GM23338 (cell line): ENCODE measurements at regions not wholly inside any gene's neighbourhood (a gene's known extent, or its start where the extent isn't known, plus 50 kb on each side); places are given as distances from the start of the nearest gene placed in this dataset.

Source experiments
- ATAC-seq: fragments of 200-7000 bp; cut with Tn5 transposase; 3 replicates; pipeline ENCODE4 v1.9.1; 2020
- DNase-seq: peaks from one replicate; pipeline ENCODE4 v3.0.0-alpha.2; 2015; ENCODE audit warnings: low spot score
- H2AFZ ChIP-seq: fragments of 200-600 bp; sonication (generic); 2 replicates; pipeline ENCODE4 v1.8.0; 2016; ENCODE audit warnings: antibody characterized with exemption, mild to moderate bottlenecking, moderate library complexity
- H3F3A ChIP-seq: fragments of 200-600 bp; sonication (generic); replicated peaks from 2 replicates; pipeline ENCODE4 v1.8.0; 2017; ENCODE audit warnings: antibody characterized with exemption, mixed run types, low read depth
- H3K27ac ChIP-seq: fragments of 200-600 bp; sonication (generic); 2 replicates; pipeline ENCODE4 v1.6.1; 2016; ENCODE audit warnings: low read depth
- H3K27me3 ChIP-seq: fragments of 200-600 bp; sonication (generic); 2 replicates; pipeline ENCODE4 v1.8.0; 2016; ENCODE audit warnings: mild to moderate bottlenecking, mixed run types, moderate library complexity; ENCODE audit not compliant: insufficient read depth
- H3K36me3 ChIP-seq: fragments of 200-600 bp; sonication (generic); 2 replicates; pipeline ENCODE4 v1.8.0; 2016; ENCODE audit warnings: mild to moderate bottlenecking; ENCODE audit not compliant: insufficient read depth
- H3K4me1 ChIP-seq: fragments of 200-600 bp; sonication (generic); 2 replicates; pipeline ENCODE4 v1.8.0; 2016; ENCODE audit warnings: mild to moderate bottlenecking, moderate library complexity; ENCODE audit not compliant: insufficient read depth
- H3K4me2 ChIP-seq: fragments of 200-600 bp; sonication (generic); 2 replicates; pipeline ENCODE4 v1.7.1; 2017; ENCODE audit warnings: mixed run types
- H3K4me3 ChIP-seq: fragments of 200-600 bp; sonication (generic); 2 replicates; pipeline ENCODE4 v1.6.1; 2016; ENCODE audit warnings: mixed run types
- H3K79me2 ChIP-seq: fragments of 200-600 bp; sonication (generic); replicated peaks from 2 replicates; pipeline ENCODE4 v1.8.0; 2017; ENCODE audit warnings: mild to moderate bottlenecking; ENCODE audit not compliant: insufficient read depth
- H3K9me2 ChIP-seq: fragments of 200-600 bp; sonication (generic); 2 replicates; pipeline ENCODE4 v1.8.0; 2017; ENCODE audit not compliant: insufficient read depth
- H4K20me1 ChIP-seq: fragments of 200-600 bp; sonication (generic); replicated peaks from 2 replicates; pipeline ENCODE4 v1.8.0; 2017; ENCODE audit warnings: mild to moderate bottlenecking; ENCODE audit not compliant: insufficient read depth
- H3K27ac Mint-ChIP-seq: 2 replicates; pipeline ENCODE4 v1.8.0; 2020; ENCODE audit warnings: inconsistent platforms, mild to moderate bottlenecking, moderate library complexity, mixed read lengths
- H3K27me3 Mint-ChIP-seq: 3 replicates; pipeline ENCODE4 v1.8.0; 2022; ENCODE audit warnings: low read depth, mild to moderate bottlenecking, moderate library complexity, mixed read lengths, inconsistent platforms; ENCODE audit not compliant: insufficient read depth, poor library complexity
- H3K36me3 Mint-ChIP-seq: 3 replicates; pipeline ENCODE4 v1.8.0; 2021; ENCODE audit warnings: low read depth, mild to moderate bottlenecking, inconsistent platforms, moderate library complexity, mixed read lengths
- H3K4me1 Mint-ChIP-seq: 3 replicates; pipeline ENCODE4 v1.8.0; 2020; ENCODE audit warnings: mild to moderate bottlenecking, inconsistent platforms, mixed read lengths
- H3K4me3 Mint-ChIP-seq: 3 replicates; pipeline ENCODE4 v1.8.0; 2021; ENCODE audit warnings: moderate library complexity, mild to moderate bottlenecking, inconsistent platforms, mixed read lengths
- H3K9me3 Mint-ChIP-seq: 3 replicates; pipeline ENCODE4 v1.8.0; 2020; ENCODE audit warnings: moderate library complexity, mild to moderate bottlenecking, inconsistent platforms, mixed read lengths
- CREB1 ChIP-seq: fragments of 250-450 bp; sonication (Bioruptor Pico); IDR thresholded peaks from 2 replicates; pipeline ENCODE4 v1.5.0; 2020; ENCODE audit warnings: low read depth, mild to moderate bottlenecking, moderate library complexity
- CTCF ChIP-seq, 2 experiments: fragments of 200-600 bp in 1 of 2; sonication (generic) in 1 of 2; conservative IDR thresholded peaks; 2 replicates each; pipeline versions ENCODE4 v1.5.1 to v1.6.1; 2016 to 2017; ENCODE audit warnings: antibody characterized with exemption in 2 of 2, low read depth in 2 of 2, mild to moderate bottlenecking in 2 of 2, moderate library complexity in 1 of 2
- ETS1 ChIP-seq: IDR thresholded peaks from 2 replicates; pipeline ENCODE4 v1.6.1; 2016; ENCODE audit warnings: antibody characterized with exemption
- EZH2 ChIP-seq: fragments of 200-600 bp; sonication (generic); IDR thresholded peaks from one replicate; pipeline ENCODE4 v1.8.0; 2017; ENCODE audit warnings: antibody characterized with exemption, mild to moderate bottlenecking, low read depth; ENCODE audit not compliant: unreplicated experiment
- EZH2phosphoT487 ChIP-seq: fragments of 200-600 bp; sonication (generic); IDR thresholded peaks from one replicate; pipeline ENCODE4 v1.8.1; 2018; ENCODE audit warnings: antibody characterized with exemption; ENCODE audit not compliant: unreplicated experiment
- JUNB ChIP-seq: IDR thresholded peaks from one replicate; pipeline ENCODE4 v1.6.1; 2016; ENCODE audit warnings: antibody characterized with exemption; ENCODE audit not compliant: unreplicated experiment
- NANOG ChIP-seq: IDR thresholded peaks from 2 replicates; pipeline ENCODE4 v1.6.1; 2016; ENCODE audit warnings: antibody characterized with exemption, borderline replicate concordance
- POLR2AphosphoS5 ChIP-seq: IDR thresholded peaks from 2 replicates; pipeline ENCODE4 v1.6.1; 2016; ENCODE audit warnings: antibody characterized with exemption, low read depth
- REST ChIP-seq: IDR thresholded peaks from one replicate; pipeline ENCODE4 v1.6.1; 2018; ENCODE audit warnings: antibody characterized with exemption; ENCODE audit not compliant: unreplicated experiment
- STAT1 ChIP-seq: IDR thresholded peaks from one replicate; pipeline ENCODE4 v1.6.1; 2016; ENCODE audit warnings: antibody characterized with exemption; ENCODE audit not compliant: unreplicated experiment
- ZNF114 ChIP-seq: fragments of 250-450 bp; sonication (Bioruptor Pico); IDR thresholded peaks from 2 replicates; pipeline ENCODE4 v1.5.0; 2020; ENCODE audit warnings: mild to moderate bottlenecking, moderate library complexity
- ZNF331 ChIP-seq: fragments of 250-450 bp; sonication (Bioruptor Pico); IDR thresholded peaks from 2 replicates; pipeline ENCODE4 v1.5.0; 2020; ENCODE audit warnings: low read depth, mild to moderate bottlenecking, moderate library complexity
- ZNF462 ChIP-seq: fragments of 250-450 bp; sonication (Bioruptor Pico); IDR thresholded peaks from 2 replicates; pipeline ENCODE4 v1.5.0; 2020; ENCODE audit warnings: mild to moderate bottlenecking, moderate library complexity

- no peaks in the 10 kb centered on the region for H4K20me1 ChIP-seq
- DNase-seq (no peak), ATAC-seq (no peak)
- no peak overlapping the region for H3K27ac Mint-ChIP-seq
- no peaks in the 10 kb centered on the region for H3K36me3 Mint-ChIP-seq
- no peak overlapping the region for H3K27ac ChIP-seq
- no peak overlapping the region for H3K4me2 ChIP-seq
- no peak for TF ChIP-seq EZH2phosphoT487
- TF ChIP-seq STAT1, result no peak
- TF ChIP-seq ZNF114 (CRISPR knock-in tag), result no peak
- TF ChIP-seq NANOG, result no peak
- no peak for TF ChIP-seq CREB1 (CRISPR knock-in tag)
- no peak for TF ChIP-seq ZNF331 (CRISPR knock-in tag)
- TF ChIP-seq ETS1, result no peak
- TF ChIP-seq EZH2, result no peak
- TF ChIP-seq CTCF (conservative IDR thresholded peaks at IDR 0.05; ENCODE audit: low read depth in 2 of 2), result no peak
- TF ChIP-seq POLR2AphosphoS5, result no peak
- no peak for TF ChIP-seq JUNB
- no peak for TF ChIP-seq REST
- TF ChIP-seq ZNF462 (CRISPR knock-in tag), result no peak
- no peaks in the 10 kb centered on the region for H3F3A ChIP-seq
- no peak overlapping the region for H3K4me3 ChIP-seq
- H3K9me2 ChIP-seq, result peaks cover 5% of the 10 kb centered on the region; the same call in 1 of the 2 replicates
- H3K36me3 ChIP-seq, result no peaks in the 10 kb centered on the region; the same call in 1 of the 2 replicates
- H2AFZ ChIP-seq, result no peak overlapping the region
- H3K4me3 Mint-ChIP-seq, result no peak overlapping the region
- H3K79me2 ChIP-seq, result no peaks in the 10 kb centered on the region
- H3K27me3 ChIP-seq, result no peaks in the 10 kb centered on the region
- H3K4me1 ChIP-seq, result no peaks in the 10 kb centered on the region
- no peaks in the 10 kb centered on the region for H3K27me3 Mint-ChIP-seq
- no peaks in the 10 kb centered on the region for H3K9me3 Mint-ChIP-seq
- no peaks in the 10 kb centered on the region for H3K4me1 Mint-ChIP-seq
These were observed 170.7 kb upstream of the KITLG start for GRCh38 chr12:88750867-88751543.
